Testis (tissue), 2 donors: ENCODE measurements at regions not wholly inside any gene's neighbourhood (a gene's known extent, or its start where the extent isn't known, plus 50 kb on each side); places are given as distances from the start of the nearest gene placed in this dataset.

Experiments
- CTCF ChIP-seq, 3 experiments: fragments of 450-650 bp in 2 of 3; fragments of 200-600 bp in 1 of 3; sonication (generic) in 1 of 3; IDR thresholded peaks; one replicate each; pipeline ENCODE4 v1.5.1; 2016 to 2019; ENCODE audit warnings: antibody characterized with exemption in 3 of 3, mild to moderate bottlenecking in 2 of 3, moderate library complexity in 1 of 3
- POLR2A ChIP-seq: fragments of 450-650 bp; IDR thresholded peaks from one replicate; pipeline ENCODE4 v1.6.1; 2017; ENCODE audit warnings: antibody characterized with exemption, mild to moderate bottlenecking, moderate library complexity

GRCh38 chr3:89889386-89889785, 782.0 kb downstream of the EPHA3 start:
- no peak for TF ChIP-seq CTCF (IDR thresholded peaks at IDR 0.05)
- TF ChIP-seq POLR2A = no peak
